K562 (cell line): ENCODE measurements at regions not wholly inside any gene's neighbourhood (a gene's known extent, or its start where the extent isn't known, plus 50 kb on each side); places are given as distances from the start of the nearest gene placed in this dataset.

Source experiments
- ATAC-seq: fragments of 200-7000 bp; cut with Tn5 transposase; 3 replicates; pipeline ENCODE4 v1.9.1; 2020; ENCODE audit warnings: moderate library complexity
- BruUV-seq: library from RNA; stranded (reverse); fragments of 400-500 nt; replicated peaks from 2 replicates; lab custom pipeline; 2021; lab: Mats Ljungman, UMichigan
- CTCF ChIA-PET: fragments of 300-600 bp; formaldehyde crosslinking; extraction: SDS; loops from one replicate; lab custom pipeline; 2021; ENCODE audit warnings: low intra/inter-chr PET ratio; lab: Yijun Ruan, JAX
- POLR2A ChIA-PET: fragments of 300-600, 350-650 bp; sonication (Branson Sonifier 250); formaldehyde crosslinking; extraction: SDS; loops from one replicate; lab custom pipeline; 2021; ENCODE audit warnings: antibody characterized with exemption, inconsistent platforms; lab: Yijun Ruan, JAX
- DNase-seq, 4 experiments: peaks; one replicate each; pipeline versions ENCODE4 v3.0.0 to v3.0.0-alpha.2; 2011 to 2018; ENCODE audit warnings: low spot score in 3 of 4, mixed read lengths in 3 of 4; ENCODE audit errors: extremely low read depth in 1 of 4
- FAIRE-seq: peaks from 2 replicates; lab custom pipeline; 2011; peaks lifted over from hg19 to GRCh38; lab: Jason Lieb, UNC
- H2AFZ ChIP-seq: 2 replicates; pipeline ENCODE4 v1.6.0; 2011; ENCODE audit warnings: low read depth, low read length, control low read depth, inconsistent platforms
- H3K27ac ChIP-seq: fragments of 200-600 bp; 3 replicates; pipeline ENCODE4 v1.8.0; 2011; ENCODE audit warnings: low read depth, mild to moderate bottlenecking, control low read depth, inconsistent platforms, low read length, moderate library complexity, mixed read lengths; ENCODE audit errors: extremely low read depth
- H3K27me3 ChIP-seq, 2 experiments: fragments of 300-600 bp in 1 of 2; 2 replicates in 1 of 2; 3 replicates in 1 of 2; pipeline versions ENCODE4 v1.6.0 to v1.8.0; 2011; ENCODE audit warnings: inconsistent platforms in 2 of 2, low read length in 2 of 2, mild to moderate bottlenecking in 1 of 2, mixed read lengths in 1 of 2, moderate library complexity in 1 of 2; ENCODE audit not compliant: control insufficient read depth in 2 of 2, insufficient read depth in 2 of 2
- H3K36me3 ChIP-seq: fragments of 300-600 bp; 3 replicates; pipeline ENCODE4 v1.8.0; 2011; ENCODE audit warnings: mild to moderate bottlenecking, low read length, inconsistent platforms; ENCODE audit not compliant: control insufficient read depth, insufficient read depth
- H3K4me1 ChIP-seq, 2 experiments: fragments of 200-600 bp in 1 of 2; replicated peaks in 1 of 2; 2 replicates in 1 of 2; 3 replicates in 1 of 2; pipeline versions ENCODE4 v1.5.1 to v1.8.0; 2011; ENCODE audit warnings: inconsistent platforms in 2 of 2, low read length in 2 of 2, mild to moderate bottlenecking in 1 of 2, mixed read lengths in 1 of 2, moderate library complexity in 1 of 2; ENCODE audit not compliant: control insufficient read depth in 2 of 2, insufficient read depth in 2 of 2
- H3K4me2 ChIP-seq: 2 replicates; pipeline ENCODE4 v1.6.1; 2011; ENCODE audit warnings: low read length, control low read depth, inconsistent platforms, mixed read lengths; ENCODE audit not compliant: insufficient read depth
- H3K4me3 ChIP-seq: fragments of 200-600 bp; sonication (generic), shearing (Covaris generic); 2 replicates; pipeline ENCODE4 v1.5.1; 2016; ENCODE audit warnings: control low read depth, inconsistent platforms
- H3K79me2 ChIP-seq: fragments of 200-600 bp; 3 replicates; pipeline ENCODE4 v1.8.0; 2011; ENCODE audit warnings: low read length, inconsistent platforms; ENCODE audit not compliant: control insufficient read depth, insufficient read depth
- H3K9ac ChIP-seq, 2 experiments: 2 replicates each; pipeline versions ENCODE4 v1.6.0 to v1.6.1; 2011; ENCODE audit warnings: low read depth in 2 of 2, low read length in 2 of 2, control low read depth in 1 of 2, inconsistent platforms in 1 of 2, mild to moderate bottlenecking in 1 of 2, mixed read lengths in 1 of 2; ENCODE audit not compliant: insufficient read depth in 1 of 2
- H3K9me1 ChIP-seq: one replicate; pipeline ENCODE4 v1.6.0; 2011; ENCODE audit warnings: inconsistent platforms, mild to moderate bottlenecking, low read length, moderate library complexity; ENCODE audit not compliant: control insufficient read depth, insufficient read depth
- H3K9me3 ChIP-seq: replicated peaks from 2 replicates; pipeline ENCODE4 v1.5.1; 2011; ENCODE audit warnings: low read depth, low read length, inconsistent platforms; ENCODE audit not compliant: control insufficient read depth, insufficient read depth
- H4K20me1 ChIP-seq: replicated peaks from 2 replicates; pipeline ENCODE4 v1.6.1; 2011; ENCODE audit warnings: low read length, inconsistent platforms, mixed read lengths; ENCODE audit not compliant: control insufficient read depth, insufficient read depth
- ATF1 ChIP-seq, 2 experiments: fragments of 450-650 bp in 1 of 2; IDR thresholded peaks; 2 replicates each; pipeline ENCODE4 v1.6.1; 2016; ENCODE audit warnings: missing compliant biosample characterization in 1 of 2, missing genetic modification characterization in 1 of 2
- GABPA ChIP-seq: fragments of 200-800 bp; sonication (Bioruptor generic); conservative IDR thresholded peaks from 2 replicates; pipeline ENCODE4 v1.6.1; 2016; ENCODE audit warnings: low read depth, missing genetic modification characterization, missing compliant biosample characterization
- JUND ChIP-seq, 2 experiments: IDR thresholded peaks; 2 replicates in 1 of 2; 3 replicates in 1 of 2; pipeline ENCODE4 v1.6.1; 2011; ENCODE audit warnings: borderline replicate concordance in 2 of 2, low read depth in 2 of 2, low read length in 2 of 2, improper control_type of control experiment in 1 of 2, missing biosample characterization in 1 of 2, missing genetic modification characterization in 1 of 2, missing genetic modification reagents in 1 of 2
- KDM1A ChIP-seq, 2 experiments: fragments of 450-650 bp; IDR thresholded peaks; 2 replicates each; pipeline ENCODE4 v1.6.1; 2016; ENCODE audit warnings: mild to moderate bottlenecking in 2 of 2
- MEIS2 ChIP-seq: fragments of 450-650 bp; IDR thresholded peaks from 2 replicates; pipeline ENCODE4 v1.6.1; 2014; ENCODE audit warnings: mild to moderate bottlenecking; ENCODE audit not compliant: partially characterized antibody
- MYC ChIP-seq, 2 experiments: fragments of 250-450 bp in 1 of 2; sonication (Bioruptor Pico) in 1 of 2; IDR thresholded peaks; 2 replicates each; pipeline versions ENCODE4 v1.5.1 to v1.6.1; 2012 to 2021; ENCODE audit warnings: low read depth in 2 of 2, borderline replicate concordance in 1 of 2, improper control_type of control experiment in 1 of 2, low read length in 1 of 2, mild to moderate bottlenecking in 1 of 2, moderate library complexity in 1 of 2
- NFE2 ChIP-seq: IDR thresholded peaks from 2 replicates; pipeline ENCODE4 v1.6.1; 2014; ENCODE audit warnings: antibody characterized with exemption, low read depth
- PKNOX1 ChIP-seq: fragments of 450-650 bp; IDR thresholded peaks from 2 replicates; pipeline ENCODE4 v1.6.1; 2016
- RCOR1 ChIP-seq, 2 experiments: IDR thresholded peaks; 2 replicates each; pipeline ENCODE4 v1.6.1; 2012; ENCODE audit warnings: low read depth in 2 of 2, low read length in 2 of 2, borderline replicate concordance in 1 of 2, improper control_type of control experiment in 1 of 2
- ZNF175 ChIP-seq: fragments of 200-800 bp; sonication (Bioruptor generic); IDR thresholded peaks from 2 replicates; pipeline ENCODE4 v1.6.1; 2016; ENCODE audit warnings: low read depth, mild to moderate bottlenecking, missing genetic modification characterization, missing compliant biosample characterization
- WGBS: fragments of 100-300 bp; shearing (Covaris generic); methylation state at CpG from one replicate; pipeline ENCODE4 v1.1.6; 2016; ENCODE audit warnings: low coverage, mixed read lengths; ENCODE audit not compliant: insufficient coverage; ENCODE audit errors: missing lambda C conversion rate; 5-methylcytosine and 5-hydroxymethylcytosine counted together
- in situ Hi-C: fragments of 300-500 bp; cut with MboI; formaldehyde crosslinking; loops from 4 replicates; pipeline ENCODE4 v1.15.0; 2018; ENCODE audit warnings: inconsistent platforms, mixed read lengths
- intact Hi-C: fragments of 100-400 bp; cut with micrococcal nuclease; formaldehyde crosslinking; loops from 2 replicates; pipeline ENCODE4 v1.14.2; 2022

DNA sequence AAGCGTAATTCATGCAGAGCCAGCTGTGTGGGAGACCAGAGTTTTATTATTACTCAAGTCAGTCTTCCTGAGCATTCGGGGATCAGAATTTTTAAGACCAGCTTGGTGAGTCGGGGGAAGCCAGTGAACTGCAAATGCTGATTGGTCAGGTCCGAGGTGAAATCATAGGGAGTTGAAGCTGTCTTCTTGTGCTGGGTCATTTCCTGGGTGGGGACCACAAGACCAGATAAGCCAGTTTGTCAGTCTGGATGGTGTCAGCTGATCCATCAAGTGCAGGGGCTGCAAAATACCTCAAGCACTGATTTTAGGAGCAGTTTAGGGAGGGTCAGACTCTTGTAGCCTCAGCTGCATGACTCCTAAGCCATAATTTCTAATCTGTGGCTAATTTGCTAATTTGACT is 228.1 kb upstream of the ATP10A start:
- in situ Hi-C loops, result no loop called here
- H3K79me2 ChIP-seq, result no peaks in the 10 kb centered on the region
- BruUV-seq, result no TSS peak
- no peaks in the 10 kb centered on the region for H3K36me3 ChIP-seq
- no peak overlapping the region for H3K27ac ChIP-seq
- peak; percentile 65 for ATAC-seq
- WGBS, result 3% methylated on average over 4 of the region's 4 CpGs
- FAIRE-seq, result no peak
- intact Hi-C loops, result no loop called here
- H2AFZ ChIP-seq, result no peak overlapping the region
- TF ChIP-seq PKNOX1 (peak; percentile 68), RCOR1 (IDR thresholded peaks at IDR 0.05; ENCODE audit: borderline replicate concordance in 1 of 2, low read depth in 2 of 2, low read length in 2 of 2) (peak in 1 of 2 experiments; percentile 79; a peak in 2 of 4 replicates), NFE2 (0 out of 2 replicates have a peak, but pooled peaks have one; percentile 40), ATF1 (CRISPR knock-in tag; IDR thresholded peaks at IDR 0.05) (no peak), ATF1 (tag; IDR thresholded peaks at IDR 0.05) (peak; percentile 41; the same call in 1 of the 2 replicates), MYC (IDR thresholded peaks at IDR 0.05; ENCODE audit: low read depth, low read length) (no peak), MYC (CRISPR knock-in tag; IDR thresholded peaks at IDR 0.05; ENCODE audit: borderline replicate concordance, low read depth) (no peak), JUND (IDR thresholded peaks at IDR 0.05; ENCODE audit: borderline replicate concordance, low read depth, low read length) (0 out of 2 replicates have a peak, but pooled peaks have one; percentile 14), JUND (tag; IDR thresholded peaks at IDR 0.05; ENCODE audit: borderline replicate concordance, low read depth, low read length) (no peak), MEIS2 (peak; percentile 49), GABPA (peak; percentile 62), ZNF175 (no peak), KDM1A (IDR thresholded peaks at IDR 0.05) (peak; percentile 39 to 47; a peak in 3 of 4 replicates)
- ChIA-PET POLR2A (interaction anchor here (0.7 to 1.0 kb wide), 2 partner anchors 8 to 23 kb away, joined by 4 read pairs; no protein-coding TSS in a partner anchor), CTCF (no interaction called here)
- H3K4me3 ChIP-seq, result no peak overlapping the region
- no peaks in the 10 kb centered on the region for H4K20me1 ChIP-seq
- no peaks in the 10 kb centered on the region for H3K4me1 ChIP-seq
- no peaks in the 10 kb centered on the region for H3K9me3 ChIP-seq
- H3K27me3 ChIP-seq, result peaks cover 0 to 4% of the 10 kb centered on the region in 2 experiments; a peak in 1 of 5 replicates
- no peak overlapping the region for H3K9ac ChIP-seq
- H3K9me1 ChIP-seq, result peaks cover 2% of the 10 kb centered on the region
- no peak overlapping the region for H3K4me2 ChIP-seq
- peak in 1 of 4 experiments; percentile 23 for DNase-seq
